ENCODE measurements at regions not wholly inside any gene's neighbourhood (a gene's known extent, or its start where the extent isn't known, plus 50 kb on each side); places are given as distances from the start of the nearest gene placed in this dataset.

GRCh38 chr1:199735660-199736059, 291.9 kb upstream of the NR5A2 start:
- TF ChIP-seq CTCF (conservative IDR thresholded peaks at IDR 0.05; ENCODE audit: low read depth, low read length) (no peak), EZH2 (IDR thresholded peaks at IDR 0.05; ENCODE audit: borderline replicate concordance, low read depth, low read length, poor library complexity, severe bottlenecking) (no peak)

Data from A673 (cell line).